Fibroblast of villous mesenchyme (primary cell): ENCODE measurements at regions not wholly inside any gene's neighbourhood (a gene's known extent, or its start where the extent isn't known, plus 50 kb on each side); places are given as distances from the start of the nearest gene placed in this dataset.
"Not testable (repeated sequence)": the region's sequence is repeated elsewhere in the genome, so short reads cannot be mapped to it uniquely, and the experiment has no call there.

Experiments
- DNase-seq: peaks from one replicate; pipeline ENCODE4 v3.0.0-alpha.2; 2010; ENCODE audit warnings: low read depth
- H3K4me3 ChIP-seq: 2 replicates; pipeline ENCODE4 v1.5.1; 2011; ENCODE audit warnings: low read depth, mild to moderate bottlenecking, low read length
- CTCF ChIP-seq: IDR thresholded peaks from 2 replicates; pipeline ENCODE4 v1.5.1; 2012; ENCODE audit warnings: low read depth, mild to moderate bottlenecking, low read length; ENCODE audit not compliant: insufficient read depth

GRCh38 chr12:131507881-131508280 lies 203.0 kb upstream of the SFSWAP start:
- no peak for TF ChIP-seq CTCF
- no peak overlapping the region for H3K4me3 ChIP-seq
- DNase-seq: no peak

GRCh38 chr12:131509701-131510100 lies 201.2 kb upstream of the SFSWAP start:
- no peak for TF ChIP-seq CTCF

GRCh38 chr12:131510431-131510830 lies 200.5 kb upstream of the SFSWAP start:
- no peak for DNase-seq
- H3K4me3 ChIP-seq: no peak overlapping the region
- TF ChIP-seq CTCF: no peak

More at GRCh38 chr12:131509701-131510100, 201.2 kb upstream of the SFSWAP start:
- no peak for DNase-seq
- no peak overlapping the region for H3K4me3 ChIP-seq

- DNase-seq: no peak
- H3K4me3 ChIP-seq: no peak overlapping the region
These were observed 199.5 kb upstream of the SFSWAP start for GRCh38 chr12:131511391-131511802.

GRCh38 chr12:131511803-131512561 lies 198.9 kb upstream of the SFSWAP start:
- DNase-seq: no peak
- TF ChIP-seq CTCF: no peak
- no peak overlapping the region for H3K4me3 ChIP-seq

More at GRCh38 chr12:131511391-131511802, 199.5 kb upstream of the SFSWAP start:
- no peak for TF ChIP-seq CTCF

GRCh38 chr12:131513606-131514005 lies 197.3 kb upstream of the SFSWAP start:
- no peak overlapping the region for H3K4me3 ChIP-seq
- TF ChIP-seq CTCF: no peak
- DNase-seq: no peak

GRCh38 chr12:131520553-131520952 lies 190.3 kb upstream of the SFSWAP start:
- DNase-seq, H3K4me3 ChIP-seq: not testable (repeated sequence)
